Stimulated activated CD8-positive, alpha-beta memory T cell treated with anti-CD3 and anti-CD28 coated beads, Interleukin-7, amount 100 ng/mL, for 48 hours (primary cell): ENCODE measurements at regions not wholly inside any gene's neighbourhood (a gene's known extent, or its start where the extent isn't known, plus 50 kb on each side); places are given as distances from the start of the nearest gene placed in this dataset.

ENCODE experiments used
- DNase-seq, 2 donors: peaks; one replicate each; pipeline ENCODE4 v3.0.0-alpha.2; 2020; ENCODE audit warnings: low read depth in 1 of 2; ENCODE audit errors: extremely low read depth in 1 of 2

DNA sequence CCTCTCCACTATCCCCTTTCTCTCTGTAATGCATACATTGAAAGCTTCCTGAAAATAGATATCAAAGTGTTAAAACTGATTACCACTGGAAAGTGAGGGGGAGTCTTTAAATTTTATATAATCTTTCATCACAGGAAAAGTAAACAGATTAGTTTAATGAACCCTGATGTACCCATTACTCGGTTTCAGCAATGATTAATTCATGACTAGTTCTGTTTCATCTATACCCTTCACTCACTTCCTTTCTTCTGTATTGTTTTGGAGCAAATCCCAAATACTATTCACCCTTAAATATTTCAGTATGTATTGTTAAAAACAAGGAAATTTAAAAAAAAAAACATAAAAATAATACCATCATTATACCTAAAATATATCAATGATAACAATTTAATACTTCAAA is 67.3 kb upstream of the TMCC3 start:
- DNase-seq = no peak

DNA sequence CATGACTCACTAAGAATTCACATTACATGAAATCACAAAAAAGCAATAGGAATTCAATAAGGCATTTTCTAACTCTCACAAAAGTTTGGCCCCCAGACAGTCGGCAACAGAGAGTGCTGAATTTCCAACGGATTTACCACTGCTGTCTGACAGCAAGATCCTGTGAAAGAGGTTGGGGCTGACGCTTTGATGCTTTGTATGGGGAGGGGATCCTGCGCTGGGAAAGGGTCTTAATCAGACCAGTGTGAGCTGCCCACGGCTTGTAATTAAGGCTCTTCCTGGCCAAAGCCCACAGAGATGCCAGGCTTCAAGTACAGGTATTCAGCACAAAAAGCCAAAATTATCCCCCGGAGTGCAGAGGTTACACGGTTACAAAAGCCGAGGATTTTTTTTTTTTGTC is 66.8 kb upstream of the TMCC3 start:
- DNase-seq = no peak

DNA sequence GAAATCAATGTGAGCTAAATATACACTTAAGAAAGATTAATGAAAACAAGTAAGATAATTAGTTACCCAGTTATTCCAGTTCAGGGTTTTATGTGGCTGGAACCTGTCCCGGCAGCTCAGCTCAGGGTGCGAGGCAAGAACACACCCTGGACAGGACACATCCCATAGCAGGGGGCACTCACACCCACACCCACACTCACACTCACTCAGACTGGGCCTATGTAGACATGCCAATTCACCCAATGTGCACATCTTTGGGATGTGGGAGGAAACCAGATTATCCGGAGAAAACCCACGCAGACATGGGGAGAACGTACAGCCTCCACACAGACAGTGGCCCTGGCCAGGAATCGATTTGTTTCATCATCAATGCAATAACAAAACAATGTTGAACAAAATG is 66.0 kb upstream of the TMCC3 start:
- DNase-seq = no peak

DNA sequence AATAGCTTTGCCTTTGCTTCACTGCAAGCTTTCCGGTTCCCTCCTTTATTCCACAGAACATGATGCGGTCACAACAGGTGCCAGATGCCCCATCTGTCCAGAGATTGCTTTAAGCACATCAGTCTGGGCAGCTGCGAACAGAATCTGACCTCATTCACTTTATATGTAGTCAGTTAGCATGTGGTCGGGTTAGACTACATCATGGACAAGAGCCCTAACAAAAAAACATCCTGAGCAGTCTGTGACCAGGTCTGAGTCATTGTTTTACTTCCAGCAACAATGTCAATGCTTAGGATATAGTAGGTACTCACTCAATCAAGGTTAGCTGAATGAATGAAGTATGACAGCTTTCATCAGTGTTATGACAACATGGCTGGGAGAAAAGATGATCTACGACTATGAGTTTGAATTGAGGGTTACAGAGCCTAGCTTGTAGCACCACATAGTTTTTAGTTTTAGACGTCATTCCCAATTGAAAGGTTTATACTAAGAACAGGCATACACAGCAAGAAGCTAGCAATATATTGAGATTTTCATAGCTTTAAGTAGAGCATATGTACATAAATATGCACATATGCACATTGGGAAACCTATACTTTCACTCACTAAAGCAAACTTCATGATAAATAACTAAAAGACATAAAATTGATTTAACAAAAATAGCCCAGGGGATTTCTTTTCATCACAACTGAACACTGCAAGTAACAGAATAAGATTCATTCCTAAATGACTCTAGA is 64.2 kb upstream of the TMCC3 start:
- no peak for DNase-seq

DNA sequence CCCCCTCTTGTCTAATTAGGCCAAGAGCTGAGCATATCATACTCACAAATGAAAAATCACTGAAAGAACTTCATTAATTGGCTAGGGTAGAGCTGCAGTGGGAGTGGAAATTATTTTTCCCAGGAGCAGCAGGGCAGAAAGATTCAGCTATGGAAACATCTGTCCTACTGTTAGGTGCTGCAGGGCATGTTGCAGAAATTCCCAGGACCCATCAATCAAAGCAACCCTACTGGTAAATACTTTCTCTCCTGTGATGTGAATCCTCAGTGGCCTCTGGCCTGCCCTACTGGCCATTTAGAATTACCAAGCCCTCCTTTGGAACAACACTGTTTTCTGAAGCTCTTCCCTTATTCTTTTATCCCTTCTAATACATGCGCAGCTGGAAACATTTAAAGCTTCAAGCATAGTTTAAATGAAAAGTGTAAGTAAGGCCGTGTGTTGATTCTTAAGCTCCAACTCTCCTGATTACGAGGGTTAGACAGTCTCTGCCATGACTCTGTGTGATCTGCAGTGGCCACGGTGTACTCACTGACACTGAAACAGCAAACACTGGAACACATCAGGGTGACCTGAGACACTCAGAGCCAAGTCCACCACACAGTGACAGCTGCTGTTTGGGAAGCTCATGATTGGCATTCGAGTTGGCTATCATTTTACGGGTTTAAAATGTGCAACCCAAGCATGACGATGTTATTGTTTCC is 62.6 kb upstream of the TMCC3 start:
- DNase-seq = no peak

DNA sequence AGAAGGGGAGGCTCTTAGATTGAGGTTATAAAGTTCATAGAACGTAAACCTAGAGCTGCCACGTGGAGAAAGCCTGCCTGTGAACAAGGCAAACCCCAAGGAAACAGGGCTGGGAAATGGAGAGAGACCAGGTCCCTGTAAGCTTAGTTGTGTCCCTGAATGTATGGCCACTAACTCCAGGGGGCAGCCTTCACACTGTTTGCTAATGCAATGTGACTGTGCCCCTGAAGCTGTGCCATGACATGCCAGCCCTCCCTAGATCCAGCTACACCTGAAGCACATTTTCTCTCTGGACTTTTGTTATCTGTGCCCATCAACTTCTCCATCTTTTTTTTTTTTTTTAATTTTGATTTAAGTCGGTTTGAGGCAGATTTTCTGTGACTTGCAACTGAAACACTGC is 60.6 kb upstream of the TMCC3 start:
- DNase-seq = peak in 1 of 2 donors; percentile 3

DNA sequence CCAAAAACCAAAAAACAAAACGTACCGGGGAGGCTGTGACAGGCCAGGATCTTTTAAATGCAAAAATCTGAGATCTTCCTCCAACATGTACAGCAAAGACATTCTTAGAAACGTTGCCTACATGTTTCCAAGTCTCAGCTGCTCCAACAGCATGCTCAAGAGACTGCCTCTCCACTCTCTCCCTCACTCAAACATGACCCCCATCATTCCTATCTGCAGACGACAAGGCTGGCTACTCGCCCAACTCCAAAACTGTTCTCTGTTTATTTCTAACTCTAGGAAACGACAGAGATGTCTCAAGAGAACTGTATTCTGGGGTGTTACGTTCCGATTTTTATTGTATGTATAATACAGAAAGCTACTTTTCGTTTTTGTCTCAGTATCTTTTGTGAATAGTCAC is 57.5 kb upstream of the TMCC3 start:
- no peak for DNase-seq

DNA sequence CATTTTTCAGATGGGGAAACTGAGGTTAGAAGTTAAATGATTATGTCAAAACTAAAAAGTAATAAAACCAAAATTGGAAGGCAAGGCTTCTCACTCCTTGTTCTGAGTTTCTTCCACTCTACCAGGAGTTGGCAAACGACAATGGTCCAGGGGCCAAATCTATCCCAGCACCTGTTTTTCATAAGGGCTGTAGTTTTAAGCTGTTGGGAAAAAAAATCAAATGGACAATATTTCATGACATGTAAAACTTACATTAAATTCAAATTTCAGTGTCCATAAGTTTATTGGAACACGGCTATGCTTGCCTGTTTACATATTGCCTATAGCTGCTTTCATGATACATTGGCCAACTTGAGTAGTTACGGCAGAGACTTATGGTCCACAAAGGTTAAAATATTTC is 56.7 kb upstream of the TMCC3 start:
- DNase-seq = no peak

DNA sequence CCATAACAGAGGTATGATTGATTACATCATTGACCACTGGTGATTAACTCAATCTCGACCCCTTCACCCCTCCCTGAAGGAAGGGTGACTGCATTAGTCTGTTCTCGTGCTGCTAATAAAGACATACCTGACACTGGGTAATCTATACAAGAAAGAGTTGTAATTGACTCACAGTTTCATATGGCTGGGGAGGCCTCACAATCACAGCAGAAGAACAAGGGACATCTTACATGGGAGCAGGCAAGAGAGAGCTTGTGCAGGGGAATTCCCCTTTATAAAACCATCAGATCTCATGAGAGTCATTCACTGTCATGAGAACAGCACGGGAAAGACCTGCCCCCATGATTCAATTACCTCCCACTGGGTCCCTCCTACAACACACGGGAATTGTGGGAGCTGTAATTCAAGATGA is 55.9 kb upstream of the TMCC3 start:
- DNase-seq = no peak

DNA sequence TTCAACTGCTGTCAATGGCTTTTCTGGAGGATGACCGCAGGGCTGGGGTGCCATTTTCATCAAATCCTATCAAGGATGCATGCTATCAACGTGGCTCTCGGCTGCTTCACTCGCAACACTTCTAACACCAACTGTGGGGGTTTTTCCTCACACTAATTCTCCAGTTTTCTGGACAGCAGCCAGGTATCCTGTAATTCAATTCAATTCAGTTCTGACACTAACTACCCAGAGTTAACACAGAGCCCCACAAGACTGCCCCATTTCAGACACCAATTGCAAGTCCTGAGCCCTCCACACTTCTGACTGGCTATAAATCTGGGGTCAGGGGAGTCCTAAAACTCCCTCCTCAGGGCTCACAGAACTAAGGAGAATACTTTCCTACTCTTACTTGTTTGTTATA is 55.3 kb upstream of the TMCC3 start:
- DNase-seq = no peak

DNA sequence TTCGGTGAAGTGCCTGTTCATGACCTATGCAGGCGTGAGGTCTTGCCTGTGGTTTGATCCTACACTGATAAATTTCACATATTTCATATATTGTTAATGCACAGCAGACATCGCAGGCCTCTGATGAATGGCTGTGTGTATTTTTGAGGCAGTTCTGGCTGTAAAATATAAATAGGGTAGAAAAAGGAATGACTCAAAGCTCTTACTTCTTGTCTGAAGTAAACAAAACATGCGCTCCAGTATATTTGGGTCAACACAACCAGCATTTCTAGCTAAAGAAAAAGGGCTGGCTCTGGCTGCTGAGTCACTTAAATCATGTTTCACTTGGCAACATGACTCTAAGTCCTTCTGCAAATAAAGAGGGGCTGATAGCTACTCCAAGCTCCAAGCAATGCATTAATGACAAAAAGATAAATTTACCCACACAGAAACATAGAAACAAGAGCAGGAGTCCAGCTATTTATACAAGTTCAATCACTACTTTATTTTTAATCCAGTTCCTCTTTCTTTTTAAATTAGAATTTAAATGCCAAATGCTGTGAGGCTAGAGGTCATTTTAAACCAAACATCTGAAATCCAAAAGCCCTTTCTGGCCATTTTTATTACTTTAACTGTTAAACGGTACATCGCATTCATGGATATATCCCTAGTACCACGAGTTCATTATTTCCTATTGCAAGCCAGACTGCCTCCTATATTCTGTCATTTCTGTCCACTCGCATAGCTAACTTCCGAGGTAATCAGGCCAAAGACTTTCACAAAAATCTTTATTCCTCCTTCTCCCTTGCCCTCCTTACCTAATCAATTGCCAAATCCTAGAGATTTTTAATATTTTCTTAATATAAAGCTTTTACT is 54.3 kb upstream of the TMCC3 start:
- no peak for DNase-seq

DNA sequence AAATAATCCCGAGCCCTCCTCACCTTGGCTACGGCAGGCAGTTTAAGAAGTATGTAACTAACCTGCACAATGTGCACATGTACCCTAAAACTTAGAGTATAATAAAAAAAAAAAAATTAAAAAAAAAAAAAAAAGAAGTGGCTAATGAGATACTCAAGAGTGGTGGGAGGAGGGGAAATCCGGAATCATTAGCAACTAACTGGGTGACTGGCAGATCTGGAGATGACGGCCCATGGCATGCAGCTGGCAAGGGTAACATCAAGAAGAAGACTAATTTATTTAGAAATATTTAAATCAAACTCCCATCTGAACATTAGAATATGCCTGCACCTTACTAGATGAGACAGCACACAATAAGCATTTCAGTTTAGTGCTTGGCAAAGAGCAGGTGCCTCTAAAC is 52.3 kb upstream of the TMCC3 start:
- no peak for DNase-seq

DNA sequence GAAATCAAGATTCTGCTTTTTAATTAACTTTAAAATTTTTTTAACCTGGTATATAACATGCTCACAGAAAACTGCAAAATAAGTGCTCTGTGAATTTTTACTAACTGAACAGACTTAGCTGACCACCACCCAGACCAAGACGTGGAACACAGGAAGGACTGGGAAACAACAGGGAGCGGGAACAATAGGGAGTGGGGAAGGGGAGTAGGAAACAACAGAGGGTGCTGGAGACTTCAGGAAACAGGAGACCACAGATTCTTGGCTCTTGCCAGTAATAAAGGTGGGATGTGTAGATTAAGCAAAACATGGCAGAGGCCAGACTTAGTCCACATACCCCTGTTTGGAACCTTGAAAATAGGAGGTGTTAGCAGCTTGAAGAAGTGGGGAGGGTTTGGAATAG is 51.4 kb upstream of the TMCC3 start:
- no peak for DNase-seq

DNA sequence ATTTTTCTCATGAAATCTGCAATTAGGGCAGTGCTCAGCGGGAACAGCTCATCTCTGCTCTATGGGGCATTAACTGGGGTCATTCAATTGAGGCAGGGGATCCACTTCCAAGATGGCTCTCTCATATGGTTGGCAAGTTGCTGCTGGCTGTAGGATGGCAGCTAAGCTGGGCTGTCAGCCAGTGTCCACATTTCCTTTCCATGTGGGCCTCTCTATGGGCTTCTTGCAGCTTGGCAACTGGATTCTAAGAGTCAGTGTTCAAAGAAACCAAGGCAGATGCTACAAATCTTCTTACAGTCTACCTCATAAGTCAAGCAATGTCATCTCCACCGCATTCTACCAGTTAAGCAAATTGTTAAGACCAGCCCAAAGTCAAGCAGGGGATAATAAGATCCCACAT is 50.3 kb upstream of the TMCC3 start:
- no peak for DNase-seq
